HG03066 (cell line): ENCODE measurements at regions not wholly inside any gene's neighbourhood (a gene's known extent, or its start where the extent isn't known, plus 50 kb on each side); places are given as distances from the start of the nearest gene placed in this dataset.

Experiments
- ATAC-seq: cut with Tn5 transposase; IDR thresholded peaks from one replicate; pipeline ENCODE4 v1.9.1; 2021; ENCODE audit warnings: low read depth; ENCODE audit not compliant: unreplicated experiment

DNA sequence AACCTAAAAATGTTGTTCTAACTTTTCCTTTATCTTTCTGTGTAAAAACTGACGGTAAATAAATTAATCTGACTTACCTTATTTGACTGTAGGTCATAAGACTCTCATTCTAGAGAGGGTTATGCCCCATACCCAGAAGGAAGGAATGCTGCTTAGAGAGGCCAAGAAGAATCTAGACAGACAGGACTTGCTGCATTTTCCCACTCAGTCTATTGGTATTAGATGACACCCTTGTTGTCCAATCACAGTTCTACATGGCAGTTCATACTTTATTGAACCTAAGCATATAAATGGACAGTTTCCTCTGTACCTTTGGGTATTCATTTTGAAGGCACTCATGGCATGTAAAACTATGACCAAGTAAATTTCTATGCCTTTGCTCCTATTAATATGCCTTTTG is 359.6 kb upstream of the ID4 start:
- ATAC-seq, result no peak

DNA sequence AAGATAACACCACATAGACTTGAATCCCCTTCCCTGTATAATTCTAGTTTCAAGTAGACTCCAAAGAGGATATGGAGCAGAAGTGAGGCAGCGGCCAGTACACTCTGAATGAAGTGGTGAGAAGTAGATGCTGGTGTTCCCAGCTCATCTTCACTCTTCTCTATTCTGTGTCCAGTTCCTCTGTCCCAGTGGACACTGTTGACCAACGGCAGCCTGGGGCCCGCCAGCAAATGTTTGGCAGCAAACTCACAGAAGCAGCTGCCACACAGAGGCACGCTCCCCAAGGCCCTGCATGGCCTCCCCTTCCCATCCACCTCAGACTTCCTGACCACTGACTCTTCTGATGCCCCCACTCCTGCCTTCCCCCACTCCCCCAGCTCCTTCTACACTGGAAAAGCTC is 358.9 kb upstream of the ID4 start:
- ATAC-seq, result no peak

DNA sequence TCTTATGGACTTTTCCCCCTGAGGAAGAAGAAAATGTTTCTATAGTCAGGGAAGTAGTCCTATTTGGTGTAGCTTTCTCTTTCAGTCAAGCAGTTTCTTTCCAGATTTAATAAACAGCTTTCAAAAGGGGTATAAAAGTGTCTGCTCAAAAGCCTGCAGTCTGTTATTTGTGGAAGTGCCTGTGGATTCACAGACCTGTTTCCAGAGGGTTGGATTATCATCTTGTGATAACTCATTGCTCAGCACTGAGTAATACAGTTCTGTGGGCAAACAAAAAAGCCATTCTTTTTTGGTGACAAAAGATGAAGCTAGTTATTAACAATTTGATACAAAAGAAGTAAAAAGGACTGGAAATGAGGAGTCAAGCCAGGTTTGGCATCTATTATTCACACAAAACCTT is 358.2 kb upstream of the ID4 start:
- ATAC-seq, result no peak

DNA sequence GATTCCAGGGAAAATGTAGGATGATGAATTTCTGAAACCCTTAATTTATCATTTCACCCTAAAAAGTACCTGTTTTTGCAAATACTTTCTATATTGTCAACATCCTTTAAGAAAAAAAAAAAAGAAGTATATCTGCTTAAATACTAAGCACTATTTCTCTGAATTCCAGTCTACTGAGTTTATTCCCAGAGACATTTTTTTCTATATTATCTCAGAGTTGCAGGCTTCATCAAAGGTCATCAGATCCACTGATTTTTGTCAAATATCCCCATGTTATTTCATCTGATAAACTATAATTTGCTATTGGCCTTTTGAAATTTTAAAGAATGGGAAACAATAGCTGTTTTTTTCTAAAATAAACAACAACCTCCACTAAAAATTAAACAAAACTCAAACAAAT is 357.6 kb upstream of the ID4 start:
- ATAC-seq, result no peak

DNA sequence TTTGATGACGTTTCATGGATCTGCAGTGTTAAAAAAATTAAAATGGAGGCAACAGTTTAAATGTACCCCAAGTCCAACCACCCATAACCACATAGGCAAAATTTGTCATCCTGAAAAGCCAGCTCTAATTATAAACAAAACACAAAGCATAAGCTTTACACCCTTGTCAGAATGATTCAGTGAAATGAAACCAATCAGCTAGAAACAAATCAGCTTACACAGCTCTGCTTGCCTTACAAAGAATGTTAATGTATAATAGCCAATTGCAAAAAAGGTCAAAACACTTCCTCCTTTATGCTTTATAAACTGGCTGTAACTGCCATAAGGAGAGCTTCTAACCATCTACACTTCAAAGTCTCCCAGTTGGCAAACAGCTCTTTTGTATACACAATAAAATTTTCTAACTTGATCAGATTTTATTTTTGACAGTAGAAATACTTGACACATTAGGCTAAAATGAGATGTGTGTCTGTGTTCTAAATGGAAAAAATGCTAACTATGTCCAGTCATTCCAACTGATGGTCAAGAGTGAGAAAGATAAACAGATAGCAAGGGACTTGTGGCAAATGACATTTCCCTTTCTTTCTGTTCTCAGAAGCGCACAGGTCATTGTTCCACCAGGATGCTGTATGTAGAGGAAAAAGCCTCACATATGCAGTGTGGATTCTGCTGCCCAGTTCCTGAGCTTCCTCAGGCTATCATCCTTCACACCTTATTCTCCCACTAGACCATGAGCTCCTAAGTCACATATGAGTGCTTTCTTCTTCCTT is 344.3 kb upstream of the ID4 start:
- no peak for ATAC-seq

DNA sequence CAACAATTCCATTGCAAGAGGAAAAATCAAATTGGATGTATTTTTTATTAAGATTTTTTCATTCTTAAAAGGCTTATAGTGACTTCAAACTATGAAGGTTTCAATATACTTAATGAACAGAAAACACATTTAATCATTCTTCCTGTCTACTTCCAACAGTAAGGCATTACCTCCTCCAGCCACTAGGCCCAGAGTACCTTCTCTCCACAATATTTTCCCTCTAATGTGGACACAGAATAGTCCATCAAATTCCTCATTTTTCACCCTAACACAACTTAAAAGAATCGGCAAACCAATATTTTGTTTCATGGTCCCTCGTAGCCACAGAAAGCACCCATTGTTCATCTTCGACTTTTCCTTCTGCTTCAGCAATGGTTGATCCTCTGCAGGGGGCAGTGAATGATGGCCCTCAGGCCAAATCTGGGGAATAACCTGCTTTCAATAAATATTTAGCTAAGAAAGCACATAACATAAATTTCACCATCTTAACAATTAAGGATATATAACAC is 335.4 kb upstream of the ID4 start:
- ATAC-seq, result no peak

DNA sequence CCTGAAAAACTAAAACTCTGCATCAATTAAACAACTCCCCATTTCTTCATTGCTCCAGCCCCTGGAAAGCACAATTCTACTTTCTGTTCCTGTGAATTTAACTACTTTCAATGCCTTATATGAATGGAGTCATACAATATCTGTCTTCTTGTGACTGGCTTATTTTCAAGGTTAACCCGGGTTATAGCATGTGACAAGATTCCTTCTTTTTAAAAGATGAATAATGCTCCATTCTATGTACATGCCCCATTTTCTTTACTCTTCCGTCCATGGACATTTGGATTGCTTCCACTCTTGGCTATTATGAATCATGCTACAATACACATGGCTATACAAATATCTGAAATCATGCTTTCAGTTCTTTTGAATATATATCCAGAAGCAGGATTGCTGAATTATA is 334.9 kb upstream of the ID4 start:
- ATAC-seq, result no peak

DNA sequence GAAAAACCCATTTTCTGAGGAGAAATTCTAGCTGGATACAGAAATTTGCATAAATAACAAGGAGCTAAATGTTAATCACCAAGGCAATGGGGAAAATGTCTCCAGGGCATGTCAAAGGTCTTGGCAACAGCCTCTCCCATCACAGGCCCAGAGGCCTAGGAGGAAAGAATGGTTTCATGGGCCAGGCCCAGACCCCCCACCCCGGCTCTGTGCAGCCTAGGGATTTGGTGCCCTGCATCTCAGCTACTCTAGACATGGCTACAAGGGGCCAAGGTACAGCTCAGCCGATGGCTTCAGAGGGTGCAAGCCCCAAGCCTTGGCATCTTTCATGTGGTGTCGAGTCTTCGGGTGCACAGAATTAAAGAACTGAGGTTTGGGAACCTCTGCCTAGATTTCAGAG is 321.2 kb upstream of the ID4 start:
- no peak for ATAC-seq

DNA sequence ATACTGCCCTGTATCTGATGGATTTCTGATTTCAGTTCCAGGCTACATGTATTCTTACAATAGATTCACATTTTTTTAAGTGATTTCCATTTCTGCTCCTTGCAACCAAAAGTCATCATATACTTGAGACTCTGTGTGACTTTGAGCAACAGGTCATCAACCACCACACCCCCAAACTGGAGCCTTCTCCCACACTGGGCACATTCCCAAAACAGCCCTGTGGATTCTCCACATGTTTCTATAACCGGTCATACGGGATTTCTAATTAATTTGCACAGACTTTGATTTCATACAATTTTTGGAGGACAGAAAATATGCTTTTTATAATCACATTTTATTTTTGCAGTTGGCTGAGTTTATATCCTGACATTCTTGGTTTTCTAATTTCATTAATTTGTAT is 317.2 kb upstream of the ID4 start:
- ATAC-seq, result no peak

DNA sequence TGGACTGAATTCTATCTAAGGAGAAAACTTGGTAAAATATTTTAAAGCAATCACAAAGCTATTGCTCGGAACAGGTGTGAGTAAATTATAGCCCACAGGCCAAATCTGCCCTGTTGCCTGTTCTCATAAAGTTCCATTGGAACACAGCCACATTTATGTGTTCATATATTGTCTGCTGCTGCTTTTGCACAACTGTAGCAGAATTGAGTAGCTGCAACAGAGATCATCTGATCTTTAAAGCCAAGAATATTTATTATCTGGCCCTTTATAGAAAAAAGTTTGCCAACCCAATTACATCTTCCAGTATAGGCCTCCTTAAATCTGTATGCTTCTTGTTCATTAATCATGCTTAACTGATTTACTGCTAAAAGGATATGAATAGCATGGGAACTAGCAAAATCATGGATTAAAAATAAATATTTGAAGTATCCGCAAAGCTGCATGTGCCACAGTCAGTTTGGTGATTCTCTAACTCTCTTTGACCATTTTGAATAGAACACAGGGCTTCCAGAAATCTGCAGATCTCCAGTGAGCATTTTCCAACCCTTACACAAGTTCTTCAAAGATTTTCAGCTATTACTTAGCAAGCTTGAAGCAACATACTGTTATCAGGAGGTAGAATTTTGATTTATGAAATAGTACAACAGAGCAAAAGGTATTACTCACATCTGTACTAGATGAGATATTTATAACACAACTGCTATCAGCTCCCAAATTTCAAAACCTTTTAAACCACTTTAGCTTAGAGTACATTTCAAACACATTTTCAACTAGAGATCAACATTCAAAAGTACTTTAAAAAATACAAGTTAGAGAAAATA is 312.6 kb upstream of the ID4 start:
- no peak for ATAC-seq

DNA sequence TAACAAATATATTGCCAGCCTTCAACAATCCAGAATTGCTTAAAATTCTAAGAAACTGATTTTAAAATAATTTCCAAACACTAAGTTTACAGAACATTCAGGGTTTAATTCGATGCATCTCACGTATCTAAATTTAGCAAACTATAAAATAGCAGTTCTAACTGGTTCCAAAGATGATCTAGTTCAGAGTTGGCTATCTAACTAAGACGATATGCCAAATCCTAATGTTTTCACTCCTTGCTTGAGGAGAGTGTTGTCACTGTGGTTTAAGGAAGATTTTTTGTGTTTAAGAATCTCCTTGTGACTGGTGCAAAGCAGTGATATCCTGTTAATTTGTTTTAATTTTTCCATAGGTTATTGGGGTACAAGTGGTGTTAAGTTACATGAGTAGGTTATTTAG is 311.5 kb upstream of the ID4 start:
- no peak for ATAC-seq

DNA sequence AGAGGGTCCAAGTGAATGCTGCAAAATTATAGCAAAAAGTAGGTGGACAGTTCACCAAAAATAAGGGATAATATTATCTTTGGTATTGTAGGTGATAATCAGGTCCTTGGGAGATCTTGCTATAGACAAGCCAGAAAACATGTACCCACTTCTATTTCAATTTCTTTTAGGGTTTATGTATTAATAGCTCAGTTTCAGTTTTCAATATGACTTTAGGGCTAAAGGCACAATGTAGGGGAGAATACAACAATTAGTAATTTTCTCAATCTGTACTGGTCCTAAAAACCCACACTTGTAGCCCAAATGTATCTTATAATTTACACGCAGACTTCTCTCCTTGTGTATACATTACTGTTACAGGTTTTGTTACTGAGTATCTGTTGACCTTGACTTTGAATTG is 307.0 kb upstream of the ID4 start:
- ATAC-seq, result no peak

DNA sequence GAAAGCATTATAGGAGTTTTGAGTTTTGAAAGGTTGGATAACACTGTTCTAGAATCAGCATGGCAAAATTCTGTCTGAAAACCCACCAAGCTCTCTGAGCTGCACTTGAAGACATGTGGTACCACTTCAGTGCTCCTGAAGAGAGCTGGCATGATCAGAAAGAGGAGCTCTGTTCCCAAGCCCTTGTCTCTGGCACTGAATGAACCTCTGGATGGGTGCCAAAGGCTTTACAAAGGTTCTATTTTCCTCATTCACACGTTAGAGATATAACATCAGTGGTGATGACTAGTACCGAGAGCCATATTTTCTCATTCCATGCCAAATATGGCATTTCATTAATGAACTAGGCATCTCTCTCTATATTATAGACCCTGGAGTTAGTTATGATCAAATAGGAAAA is 301.8 kb upstream of the ID4 start:
- no peak for ATAC-seq

DNA sequence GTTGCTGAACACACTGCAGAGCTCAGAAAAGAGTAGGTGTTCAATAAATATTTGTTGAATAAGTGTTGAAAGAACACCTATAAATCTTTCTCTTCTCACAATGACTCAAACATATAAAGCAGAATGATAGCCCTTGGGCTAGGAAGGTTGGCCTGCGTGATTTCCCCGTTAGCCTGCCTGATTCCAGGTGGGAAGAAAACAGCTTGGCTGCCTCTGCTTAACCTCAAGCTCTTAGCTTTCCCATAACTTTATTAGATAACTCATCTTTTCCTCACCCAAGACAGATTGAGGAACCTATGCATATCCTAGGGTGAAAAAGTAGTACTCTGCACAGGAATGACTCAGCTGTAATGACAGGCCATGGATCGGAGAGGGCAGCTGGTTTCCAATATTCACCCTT is 300.3 kb upstream of the ID4 start:
- no peak for ATAC-seq

DNA sequence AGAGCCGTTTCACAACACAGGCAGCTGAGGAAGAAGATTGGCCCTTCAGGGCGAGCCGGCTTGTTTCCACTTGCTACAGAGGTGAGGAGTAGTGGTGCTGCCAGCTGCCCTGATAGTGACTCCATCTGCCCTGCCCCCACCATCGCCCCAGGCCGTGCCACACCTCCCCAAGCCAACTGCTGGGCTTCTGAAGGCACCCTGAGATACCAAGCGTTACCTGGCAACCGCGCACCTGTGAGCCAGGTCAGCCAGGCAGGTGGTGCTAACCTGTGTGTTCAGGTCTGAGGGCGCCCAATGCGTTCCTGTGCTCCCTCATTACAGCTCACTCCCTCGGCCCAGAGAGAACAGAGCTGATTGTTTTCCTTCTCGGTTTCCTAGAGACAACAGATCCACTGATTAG is 299.1 kb upstream of the ID4 start:
- no peak for ATAC-seq

DNA sequence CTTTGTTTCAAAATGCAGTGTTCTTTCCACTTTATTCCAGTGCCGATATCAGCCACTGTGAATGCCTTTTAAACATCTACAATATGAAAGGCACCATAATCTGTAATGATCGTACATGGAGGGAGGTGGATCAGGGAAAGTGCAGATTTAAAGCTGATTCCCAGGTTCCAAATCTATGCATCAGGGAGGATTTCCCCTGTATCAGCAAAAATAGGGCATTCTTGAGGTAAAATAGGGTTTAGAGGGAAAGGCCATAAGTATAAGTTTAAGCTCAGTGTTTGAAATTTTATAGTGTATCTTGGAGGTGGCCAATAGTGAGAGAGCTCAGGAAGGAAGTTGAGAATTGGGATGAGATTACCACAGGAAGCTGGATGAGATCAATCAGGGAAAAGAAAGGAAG is 289.7 kb upstream of the ID4 start:
- ATAC-seq, result no peak

DNA sequence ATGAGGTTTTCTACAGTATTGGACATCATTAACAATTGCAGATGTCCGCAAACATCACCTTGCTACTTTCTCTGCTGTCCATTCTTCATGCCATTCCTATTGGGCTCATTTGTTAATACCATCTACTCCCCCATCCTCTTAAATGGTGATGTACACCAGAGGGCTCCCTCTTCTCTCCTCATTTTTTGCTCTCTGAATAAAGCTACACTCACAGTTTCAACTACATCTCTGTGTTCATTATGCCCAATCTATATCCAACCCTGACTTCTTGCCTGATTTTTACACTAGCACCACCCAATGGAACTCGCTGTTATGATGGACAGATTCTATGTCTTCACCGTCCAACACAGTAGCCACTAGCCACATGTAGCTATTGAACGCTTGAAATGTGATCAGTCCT is 288.1 kb upstream of the ID4 start:
- ATAC-seq, result no peak

DNA sequence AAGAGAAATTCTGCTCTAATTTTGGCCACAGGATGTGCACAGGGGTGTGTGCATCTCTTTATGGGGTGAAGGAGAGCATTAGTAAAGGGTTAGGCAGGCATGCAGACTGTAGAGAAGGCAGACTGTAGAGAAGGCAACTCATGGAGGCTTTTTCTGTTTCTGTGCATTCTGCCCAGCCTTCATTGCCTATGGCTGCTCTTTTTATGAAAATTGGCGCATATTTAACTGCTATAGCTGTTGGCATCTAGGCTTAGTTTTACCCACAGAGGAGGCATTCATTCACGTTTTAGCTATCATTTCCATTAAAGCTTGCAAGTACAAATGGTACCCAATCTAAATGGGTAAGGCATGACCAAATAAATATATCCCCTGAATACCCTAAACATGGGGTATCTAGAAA is 286.8 kb upstream of the ID4 start:
- ATAC-seq, result no peak

DNA sequence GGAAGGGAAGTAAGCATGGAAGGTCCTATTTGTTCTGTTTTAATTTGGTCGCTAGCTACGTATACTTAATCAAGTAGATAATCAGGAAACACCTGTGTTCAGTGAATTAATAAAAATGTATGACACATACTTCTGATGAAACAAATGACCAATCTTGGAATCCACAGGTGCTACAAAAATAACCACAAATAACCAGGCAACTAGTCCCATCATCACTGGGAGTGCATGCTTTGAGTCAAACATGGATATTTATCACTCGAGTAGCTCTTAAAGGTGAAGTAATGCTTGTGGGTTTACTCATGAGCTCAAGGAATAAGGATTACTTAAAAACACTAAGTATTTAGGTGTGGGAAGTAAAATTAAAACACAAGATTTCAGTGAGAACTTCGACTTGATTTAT is 285.6 kb upstream of the ID4 start:
- ATAC-seq, result no peak

DNA sequence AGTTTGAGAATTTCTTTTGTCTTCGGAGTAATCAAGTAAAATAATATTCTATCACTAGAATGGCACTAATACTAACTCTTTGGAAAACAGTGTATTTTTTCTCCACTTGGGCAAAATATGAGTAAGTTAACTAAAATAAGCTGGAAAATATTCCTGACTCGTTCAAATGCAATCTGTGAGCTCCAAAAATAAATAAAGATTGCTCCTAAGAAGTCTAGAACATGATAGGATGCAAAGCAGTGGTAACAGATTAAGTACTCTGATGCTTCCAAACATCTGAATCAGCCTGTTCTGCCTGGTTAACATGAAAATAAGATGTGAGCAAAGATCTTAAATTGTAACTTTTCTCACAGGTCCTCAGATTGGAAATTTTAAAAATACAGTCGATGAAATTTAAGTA is 285.1 kb upstream of the ID4 start:
- no peak for ATAC-seq

DNA sequence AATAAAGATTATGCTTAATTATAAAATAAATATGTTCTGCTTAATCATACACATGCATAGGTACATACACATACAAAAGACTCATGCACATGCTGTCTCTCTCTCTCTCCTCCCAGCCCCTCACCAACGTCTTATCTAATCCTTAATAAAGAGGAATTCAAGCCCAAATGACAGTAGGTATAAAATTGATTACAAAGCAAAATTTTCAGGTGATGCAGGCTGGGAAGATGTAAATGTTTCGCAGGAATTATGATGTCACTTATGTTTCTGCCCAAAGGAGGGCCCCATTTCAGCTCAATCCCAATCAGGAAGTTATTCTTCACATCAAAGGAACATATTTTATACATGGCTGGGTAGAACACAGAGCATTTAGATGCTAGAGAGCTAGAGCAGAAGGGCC is 284.6 kb upstream of the ID4 start:
- ATAC-seq, result no peak
